ENCODE measurements at regions not wholly inside any gene's neighbourhood (a gene's known extent, or its start where the extent isn't known, plus 50 kb on each side); places are given as distances from the start of the nearest gene placed in this dataset.

DNA sequence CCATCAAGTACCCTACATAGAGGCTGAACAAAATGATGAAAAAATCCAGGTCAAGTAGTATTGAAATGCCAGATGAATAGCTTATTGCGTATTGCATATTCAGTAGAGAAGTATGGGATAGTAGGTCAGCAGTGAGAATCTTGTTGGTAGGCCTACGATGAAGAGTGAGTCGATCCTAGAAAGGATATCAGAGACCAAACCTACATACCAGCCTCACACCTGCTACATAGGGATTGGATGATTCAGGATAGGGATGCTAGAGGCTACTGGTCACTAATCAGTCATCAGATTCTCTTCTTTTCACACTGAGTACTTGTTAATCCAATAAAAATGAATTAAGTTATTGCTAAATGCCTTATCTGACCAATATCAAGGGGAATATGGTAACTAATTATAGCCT is 274.5 kb downstream of the DSEL start:
- Mint-ChIP-seq H3K27me3 (no peaks in the 10 kb centered on the region), H3K36me3 (no peaks in the 10 kb centered on the region), H3K4me3 (no peak overlapping the region), H3K4me1 (peaks cover 39% of the 10 kb centered on the region), H3K27ac (no peak overlapping the region), H3K9me3 (no peaks in the 10 kb centered on the region)

DNA sequence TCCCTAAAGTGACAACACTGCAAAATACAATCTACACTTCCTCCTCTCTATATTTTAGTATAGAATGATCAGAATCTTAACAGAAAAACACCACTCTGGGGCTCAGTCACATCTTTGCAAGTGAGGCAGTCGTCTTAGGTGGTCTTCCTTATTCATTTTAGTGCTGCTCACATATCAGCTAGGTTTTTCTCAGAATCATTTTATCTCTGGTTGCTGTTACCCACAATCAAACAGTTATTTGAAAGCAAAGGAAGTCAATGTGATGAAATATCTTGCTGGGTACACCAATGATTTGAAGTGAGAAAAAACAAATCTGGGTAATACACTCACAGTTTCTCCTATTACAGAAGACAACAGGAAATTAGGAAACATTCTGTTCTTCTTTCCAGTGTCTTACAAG is 275.2 kb downstream of the DSEL start:
- Mint-ChIP-seq H3K4me3 (no peak overlapping the region), H3K36me3 (no peaks in the 10 kb centered on the region), H3K27me3 (no peaks in the 10 kb centered on the region), H3K4me1 (peaks cover 39% of the 10 kb centered on the region), H3K9me3 (no peaks in the 10 kb centered on the region), H3K27ac (no peak overlapping the region)

DNA sequence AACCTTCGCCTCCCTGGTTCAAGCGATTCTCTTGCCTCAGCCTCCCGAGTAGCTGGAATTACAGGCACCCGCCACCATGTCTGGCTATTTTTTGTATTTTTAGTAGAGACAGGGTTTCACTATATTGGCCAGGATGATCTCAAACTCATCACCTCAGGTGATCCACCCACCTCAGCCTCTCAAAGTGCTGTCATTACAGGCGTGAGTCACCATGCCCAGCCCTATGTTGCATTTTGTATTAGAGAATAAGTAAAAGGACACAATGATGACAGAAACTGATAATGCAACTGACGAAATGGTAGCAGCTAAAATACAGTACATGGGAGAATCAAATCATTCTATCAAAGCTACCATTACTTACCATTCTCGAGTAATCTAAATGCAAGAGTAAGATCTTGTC is 276.7 kb downstream of the DSEL start:
- H3K36me3 Mint-ChIP-seq: no peaks in the 10 kb centered on the region
- peaks cover 39% of the 10 kb centered on the region for H3K4me1 Mint-ChIP-seq
- H3K9me3 Mint-ChIP-seq: no peaks in the 10 kb centered on the region
- H3K27ac Mint-ChIP-seq: no peak overlapping the region
- no peaks in the 10 kb centered on the region for H3K27me3 Mint-ChIP-seq
- no peak overlapping the region for H3K4me3 Mint-ChIP-seq

DNA sequence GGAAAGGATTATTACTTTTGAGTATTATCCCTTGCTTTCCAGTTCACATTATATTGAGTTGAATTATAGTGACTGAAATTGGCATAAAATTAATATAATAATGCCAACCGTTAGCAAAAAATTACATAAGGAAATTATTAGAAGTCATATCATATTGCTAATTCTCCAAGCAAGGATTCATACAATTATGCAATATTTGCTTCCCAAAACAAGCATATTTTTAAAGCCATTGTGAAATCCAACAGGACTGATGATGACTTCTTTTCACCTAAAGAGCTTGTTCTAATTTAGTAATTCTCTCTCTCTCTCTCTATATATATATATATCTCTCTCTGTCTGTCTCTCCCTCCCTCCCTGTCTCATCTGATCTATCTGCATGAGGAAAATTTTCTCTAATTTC is 283.5 kb downstream of the DSEL start:
- no peaks in the 10 kb centered on the region for H3K4me1 Mint-ChIP-seq
- H3K9me3 Mint-ChIP-seq: no peaks in the 10 kb centered on the region
- no peaks in the 10 kb centered on the region for H3K27me3 Mint-ChIP-seq
- no peak overlapping the region for H3K27ac Mint-ChIP-seq
- no peaks in the 10 kb centered on the region for H3K36me3 Mint-ChIP-seq
- H3K4me3 Mint-ChIP-seq: no peak overlapping the region

DNA sequence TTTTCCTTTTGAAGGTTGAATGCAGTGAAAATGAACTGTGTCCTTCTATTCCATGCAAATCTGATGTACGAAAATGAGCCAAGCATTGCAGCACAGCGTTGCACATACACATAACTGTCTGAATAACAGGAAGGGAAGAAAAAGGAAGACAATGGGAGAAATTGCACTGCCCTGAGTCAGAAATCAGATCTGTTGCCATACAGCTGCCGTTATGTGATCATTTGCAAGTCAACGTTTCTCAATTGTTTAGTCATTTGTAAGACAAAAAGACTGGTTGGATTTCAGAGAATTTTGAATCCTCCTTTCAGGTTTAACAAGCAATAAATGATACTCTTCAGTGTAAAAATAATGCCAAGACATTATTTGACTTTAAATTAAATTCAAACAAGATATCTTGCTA is 284.1 kb downstream of the DSEL start:
- H3K27me3 Mint-ChIP-seq: no peaks in the 10 kb centered on the region
- H3K27ac Mint-ChIP-seq: no peak overlapping the region
- no peak overlapping the region for H3K4me3 Mint-ChIP-seq
- H3K9me3 Mint-ChIP-seq: no peaks in the 10 kb centered on the region
- no peaks in the 10 kb centered on the region for H3K4me1 Mint-ChIP-seq
- no peaks in the 10 kb centered on the region for H3K36me3 Mint-ChIP-seq

DNA sequence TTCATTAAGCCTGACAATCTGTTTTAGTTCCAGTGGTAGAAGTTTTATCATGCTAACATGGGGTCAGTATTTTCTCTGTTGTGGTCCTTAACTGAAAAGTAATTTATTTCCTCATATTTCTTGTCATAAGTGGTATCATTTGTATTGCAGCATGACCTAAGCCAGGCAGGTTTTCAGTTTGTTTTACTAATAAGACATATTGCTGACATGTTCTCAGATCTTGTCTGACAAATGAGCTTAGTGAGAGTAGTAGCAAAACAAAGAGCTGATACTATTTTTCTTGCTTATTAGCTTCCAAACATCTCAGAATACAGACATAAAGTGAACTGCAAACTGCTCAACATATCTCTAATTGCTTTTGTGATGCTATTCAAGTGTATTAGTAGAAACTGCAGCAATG is 293.6 kb downstream of the DSEL start:
- H3K27me3 Mint-ChIP-seq: peaks cover 2% of the 10 kb centered on the region
- H3K9me3 Mint-ChIP-seq: no peaks in the 10 kb centered on the region
- H3K4me3 Mint-ChIP-seq: no peak overlapping the region
- no peaks in the 10 kb centered on the region for H3K4me1 Mint-ChIP-seq
- no peak overlapping the region for H3K27ac Mint-ChIP-seq
- no peaks in the 10 kb centered on the region for H3K36me3 Mint-ChIP-seq

DNA sequence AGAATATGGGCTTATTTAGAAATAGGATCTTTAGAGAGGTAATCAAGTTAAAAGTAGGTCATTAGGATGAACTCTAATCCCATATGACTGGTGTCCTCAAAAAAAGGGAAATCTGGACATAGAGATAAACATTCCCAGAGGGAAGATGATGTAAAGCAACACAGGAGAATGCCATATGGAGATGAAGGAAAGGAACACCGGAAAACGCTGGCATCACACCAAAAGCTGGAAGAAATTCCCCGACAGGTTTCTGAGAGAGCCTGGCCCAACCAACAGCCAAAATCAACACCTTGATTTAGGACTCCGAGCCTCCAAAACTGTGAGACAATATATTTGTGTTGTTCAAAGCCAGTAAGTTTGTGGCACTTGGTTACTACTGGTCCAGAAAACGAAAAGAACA is 296.7 kb downstream of the DSEL start:
- peaks cover 2% of the 10 kb centered on the region for H3K27me3 Mint-ChIP-seq
- H3K4me3 Mint-ChIP-seq: no peak overlapping the region
- no peak overlapping the region for H3K27ac Mint-ChIP-seq
- no peaks in the 10 kb centered on the region for H3K4me1 Mint-ChIP-seq
- H3K9me3 Mint-ChIP-seq: no peaks in the 10 kb centered on the region
- no peaks in the 10 kb centered on the region for H3K36me3 Mint-ChIP-seq

DNA sequence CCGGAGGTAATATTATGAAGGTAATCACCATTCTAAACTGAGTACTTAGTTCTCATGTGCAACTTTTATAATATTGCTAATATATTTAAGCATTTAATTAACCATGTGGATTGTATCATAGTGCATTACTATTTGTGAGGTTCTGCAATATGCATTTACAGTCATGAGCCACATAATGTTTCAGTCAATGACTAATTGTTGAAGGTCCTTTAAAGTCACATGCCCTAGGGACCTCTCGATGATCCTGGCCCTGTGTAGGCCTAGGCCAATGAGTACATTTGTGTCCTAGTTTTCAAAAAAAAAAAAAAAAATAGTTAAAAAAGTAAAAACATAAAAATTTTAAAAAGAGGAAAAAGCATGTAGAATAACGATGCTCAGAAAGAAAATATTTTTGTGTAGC is 298.0 kb downstream of the DSEL start:
- no peaks in the 10 kb centered on the region for H3K9me3 Mint-ChIP-seq
- no peak overlapping the region for H3K4me3 Mint-ChIP-seq
- no peak overlapping the region for H3K27ac Mint-ChIP-seq
- no peaks in the 10 kb centered on the region for H3K36me3 Mint-ChIP-seq
- H3K4me1 Mint-ChIP-seq: no peaks in the 10 kb centered on the region
- H3K27me3 Mint-ChIP-seq: peaks cover 2% of the 10 kb centered on the region

DNA sequence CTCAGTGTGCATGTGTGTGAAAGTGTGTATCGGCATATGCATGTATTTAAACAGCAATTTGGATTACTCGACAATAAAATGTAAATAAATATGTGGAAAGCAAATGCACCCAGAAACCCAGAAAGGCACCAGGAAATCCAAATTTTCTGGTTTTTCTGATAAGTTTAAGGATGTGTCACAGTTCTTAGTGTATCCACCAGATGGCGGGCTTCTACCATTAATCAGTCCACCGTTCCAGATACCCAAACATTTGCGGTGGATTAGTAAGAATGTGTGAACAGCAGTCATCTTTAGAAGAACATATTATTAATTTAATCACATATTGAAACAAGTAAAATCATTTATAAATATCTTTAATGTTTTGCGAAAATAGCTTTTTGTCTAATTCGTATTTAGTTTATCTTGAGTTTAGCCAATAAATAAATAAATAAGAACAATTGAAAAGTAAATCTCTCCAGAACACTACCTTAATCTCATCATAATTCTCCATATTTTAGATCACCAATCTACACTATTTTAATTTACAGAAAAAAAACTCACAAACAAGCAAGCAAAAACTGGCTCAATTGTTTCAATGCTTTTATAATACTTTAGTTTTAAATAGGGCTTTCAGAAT is 298.9 kb downstream of the DSEL start:
- no peaks in the 10 kb centered on the region for H3K4me1 Mint-ChIP-seq
- no peaks in the 10 kb centered on the region for H3K9me3 Mint-ChIP-seq
- no peaks in the 10 kb centered on the region for H3K36me3 Mint-ChIP-seq
- no peak overlapping the region for H3K4me3 Mint-ChIP-seq
- peak overlapping the region; percentile 51 for H3K27ac Mint-ChIP-seq
- peaks cover 2% of the 10 kb centered on the region for H3K27me3 Mint-ChIP-seq

DNA sequence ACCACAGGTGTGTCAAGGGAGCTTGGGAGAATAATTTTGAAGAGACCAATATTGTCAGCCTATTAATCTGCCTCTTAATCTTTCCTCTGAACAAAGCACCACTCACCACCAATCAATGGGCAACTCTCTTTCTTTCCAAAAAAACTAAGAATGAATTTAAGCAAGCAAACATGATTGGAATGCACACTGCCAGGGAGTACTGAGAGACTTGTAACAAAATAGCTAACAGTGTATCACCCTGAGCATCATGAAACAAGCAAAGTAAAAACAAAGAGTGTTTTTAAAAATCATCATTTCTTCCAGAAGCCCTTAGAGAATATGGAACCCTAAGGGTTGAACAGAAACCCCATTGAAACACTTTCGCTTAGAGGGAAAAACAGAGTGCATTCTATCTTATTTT is 299.7 kb downstream of the DSEL start:
- Mint-ChIP-seq H3K36me3 (no peaks in the 10 kb centered on the region), H3K9me3 (no peaks in the 10 kb centered on the region), H3K27ac (peak overlapping the region; percentile 2), H3K4me3 (no peak overlapping the region), H3K4me1 (no peaks in the 10 kb centered on the region), H3K27me3 (peaks cover 2% of the 10 kb centered on the region)

DNA sequence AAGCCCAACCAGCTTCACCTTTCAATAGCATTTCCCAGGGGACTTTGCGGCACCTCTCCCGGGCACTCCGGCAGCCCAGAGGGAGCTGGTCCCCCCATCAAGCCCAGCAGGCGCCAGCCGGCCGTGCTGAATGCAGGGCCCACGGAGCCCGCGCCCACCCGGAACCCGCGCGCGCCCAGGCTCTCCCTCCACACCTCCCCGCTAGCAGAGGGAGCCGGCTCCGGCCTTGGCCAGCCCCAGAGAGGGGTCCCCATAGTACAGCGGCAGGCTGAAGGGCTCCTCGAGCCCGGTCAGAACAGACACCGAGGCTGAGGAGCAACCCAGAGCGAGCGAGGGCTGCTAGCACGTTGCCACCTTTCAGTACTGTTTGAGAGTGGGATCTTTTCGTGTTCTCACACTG is 300.8 kb downstream of the DSEL start:
- H3K27ac Mint-ChIP-seq: no peak overlapping the region
- no peaks in the 10 kb centered on the region for H3K4me1 Mint-ChIP-seq
- no peaks in the 10 kb centered on the region for H3K9me3 Mint-ChIP-seq
- no peak overlapping the region for H3K4me3 Mint-ChIP-seq
- H3K27me3 Mint-ChIP-seq: no peaks in the 10 kb centered on the region
- H3K36me3 Mint-ChIP-seq: no peaks in the 10 kb centered on the region

DNA sequence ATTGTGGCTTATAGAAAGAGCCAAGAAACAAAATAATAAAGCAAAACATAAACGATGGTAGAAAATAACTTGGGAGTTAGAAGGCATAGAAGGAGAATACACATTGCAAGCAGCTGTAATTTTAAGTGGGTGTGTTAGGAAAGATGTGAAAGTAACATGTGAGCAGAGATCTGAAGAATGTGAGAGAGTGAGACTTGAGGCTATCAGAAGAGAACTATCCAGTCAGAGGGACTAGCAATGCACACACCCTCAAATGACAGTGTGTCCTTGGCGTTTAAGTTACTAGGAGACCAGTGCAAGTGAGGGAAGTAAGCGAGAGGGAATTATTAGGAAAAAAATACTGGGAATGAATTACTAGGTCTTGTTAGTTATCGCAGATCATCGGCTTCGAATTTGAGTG is 304.9 kb downstream of the DSEL start:
- no peaks in the 10 kb centered on the region for H3K4me1 Mint-ChIP-seq
- no peaks in the 10 kb centered on the region for H3K36me3 Mint-ChIP-seq
- H3K27ac Mint-ChIP-seq: no peak overlapping the region
- H3K4me3 Mint-ChIP-seq: no peak overlapping the region
- peaks cover 1% of the 10 kb centered on the region for H3K27me3 Mint-ChIP-seq
- no peaks in the 10 kb centered on the region for H3K9me3 Mint-ChIP-seq

DNA sequence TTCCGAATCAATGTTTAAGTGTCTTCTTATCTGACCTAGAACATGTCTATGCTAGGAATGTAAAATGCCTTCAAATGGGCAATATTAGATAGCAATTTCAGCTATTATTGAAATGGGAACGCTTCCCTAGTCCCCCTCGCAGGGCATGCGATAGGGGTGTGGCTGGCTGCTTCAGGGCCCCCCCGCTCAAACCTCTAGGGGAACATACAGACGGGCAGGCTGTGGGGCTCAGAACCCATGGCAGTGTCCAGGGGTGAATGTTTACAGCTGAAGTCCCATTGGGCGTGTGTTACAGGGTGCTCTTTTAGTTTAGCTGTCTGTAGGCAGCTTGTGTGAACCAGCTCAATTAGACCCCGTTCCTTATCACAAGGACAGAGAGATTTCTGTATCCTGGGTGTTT is 315.9 kb downstream of the DSEL start:
- H3K36me3 Mint-ChIP-seq: no peaks in the 10 kb centered on the region
- no peak overlapping the region for H3K4me3 Mint-ChIP-seq
- H3K27me3 Mint-ChIP-seq: peaks cover 3% of the 10 kb centered on the region
- no peaks in the 10 kb centered on the region for H3K9me3 Mint-ChIP-seq
- no peaks in the 10 kb centered on the region for H3K4me1 Mint-ChIP-seq
- H3K27ac Mint-ChIP-seq: no peak overlapping the region

DNA sequence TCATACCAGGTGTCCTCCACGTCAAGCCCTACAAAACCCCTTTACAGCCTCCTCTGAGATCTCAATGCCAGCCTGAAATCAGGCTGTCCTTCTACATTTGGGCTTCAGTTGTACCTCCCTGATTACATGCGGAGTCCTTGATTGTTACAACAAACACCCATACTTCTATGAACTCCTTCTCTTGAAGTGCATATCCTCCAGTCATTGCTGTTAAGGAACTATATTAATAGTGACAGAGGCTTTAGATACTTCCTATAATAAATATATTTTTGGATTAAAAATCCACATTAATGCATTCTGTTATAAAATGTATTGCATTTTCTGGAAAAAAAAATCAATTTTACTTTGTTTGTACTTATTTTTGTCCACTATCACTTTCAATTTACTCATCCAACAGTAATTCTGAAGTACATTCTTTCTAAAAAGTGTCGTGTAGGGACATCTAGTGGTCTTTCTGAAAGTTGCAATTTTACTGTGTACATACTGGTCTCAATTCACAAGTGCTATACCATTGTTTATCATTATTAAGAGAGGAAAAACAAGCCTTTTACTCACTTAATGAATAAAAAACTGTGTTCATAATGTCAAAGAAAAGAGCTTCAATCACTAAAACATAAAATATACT is 316.4 kb downstream of the DSEL start:
- H3K27ac Mint-ChIP-seq: no peak overlapping the region

DNA sequence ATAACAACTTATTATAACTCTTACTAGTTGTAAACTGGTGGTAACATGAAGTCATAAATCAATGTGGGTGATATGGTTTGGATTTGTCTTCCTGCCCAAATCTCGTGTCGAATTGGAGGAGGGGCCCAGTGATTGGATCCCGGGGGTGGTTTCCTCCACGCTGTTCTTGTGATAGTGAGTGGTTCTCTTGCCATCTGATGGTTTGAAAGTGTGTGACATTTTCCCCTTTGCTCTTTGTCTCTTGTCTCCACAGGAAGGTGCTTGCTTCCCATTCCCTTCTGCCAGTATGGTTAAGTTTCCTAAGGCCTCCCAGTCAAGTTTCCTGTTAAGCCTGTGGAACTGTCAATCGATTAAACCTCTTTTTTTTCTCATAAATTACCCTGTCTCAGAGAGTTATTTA is 321.6 kb downstream of the DSEL start:
- no peak overlapping the region for H3K4me3 Mint-ChIP-seq
- H3K4me1 Mint-ChIP-seq: peaks cover 3% of the 10 kb centered on the region
- no peaks in the 10 kb centered on the region for H3K9me3 Mint-ChIP-seq
- no peaks in the 10 kb centered on the region for H3K36me3 Mint-ChIP-seq
- H3K27me3 Mint-ChIP-seq: no peaks in the 10 kb centered on the region
- H3K27ac Mint-ChIP-seq: no peak overlapping the region

More for the DNA sequence above, 316.4 kb downstream of the DSEL start:
- Mint-ChIP-seq H3K36me3 (no peaks in the 10 kb centered on the region), H3K27me3 (peaks cover 3% of the 10 kb centered on the region), H3K4me1 (peaks cover under 1% of the 10 kb centered on the region), H3K9me3 (no peaks in the 10 kb centered on the region), H3K4me3 (no peak overlapping the region)

DNA sequence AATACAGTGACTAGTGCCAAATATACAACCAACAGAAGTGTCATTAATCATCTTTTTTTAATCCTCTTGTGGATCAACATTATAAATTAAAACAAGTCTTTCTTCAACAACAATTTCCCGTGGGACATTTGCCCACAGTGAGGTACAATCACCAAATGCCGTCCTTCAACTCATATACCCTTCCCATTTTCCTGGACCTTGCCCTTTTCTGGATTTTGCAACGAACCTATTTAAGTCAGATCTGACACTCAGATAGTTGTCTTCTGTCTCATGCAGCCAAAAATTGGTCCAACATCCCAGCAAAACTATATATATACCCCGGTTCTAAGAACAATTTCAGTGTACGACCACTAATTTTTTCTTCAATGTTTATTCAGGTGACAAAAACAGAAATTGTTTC is 324.0 kb downstream of the DSEL start:
- no peaks in the 10 kb centered on the region for H3K27me3 Mint-ChIP-seq
- H3K9me3 Mint-ChIP-seq: no peaks in the 10 kb centered on the region
- H3K27ac Mint-ChIP-seq: no peak overlapping the region
- H3K4me1 Mint-ChIP-seq: peaks cover 3% of the 10 kb centered on the region
- H3K4me3 Mint-ChIP-seq: no peak overlapping the region
- H3K36me3 Mint-ChIP-seq: no peaks in the 10 kb centered on the region

DNA sequence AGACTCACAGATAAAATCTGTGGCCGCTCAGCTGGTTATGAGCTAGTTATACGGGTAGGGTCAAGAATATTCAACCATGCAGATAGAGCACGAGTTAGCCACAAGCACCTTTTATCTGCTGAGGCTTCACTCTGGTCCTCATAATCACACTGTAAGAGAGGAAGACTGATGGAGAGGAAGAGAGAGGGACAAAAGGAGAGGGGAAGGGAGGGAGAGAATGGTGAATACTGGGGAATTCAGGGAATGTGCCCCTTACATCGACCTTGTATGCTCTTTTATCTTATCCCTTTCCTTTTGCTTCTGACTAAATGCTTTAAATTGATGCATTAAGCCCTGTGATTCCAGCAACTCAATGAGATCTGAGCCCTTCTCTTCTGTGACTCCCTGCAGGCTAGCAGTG is 333.1 kb downstream of the DSEL start:
- H3K27me3 Mint-ChIP-seq: peaks cover 6% of the 10 kb centered on the region
- H3K9me3 Mint-ChIP-seq: no peaks in the 10 kb centered on the region
- H3K36me3 Mint-ChIP-seq: no peaks in the 10 kb centered on the region
- no peaks in the 10 kb centered on the region for H3K4me1 Mint-ChIP-seq
- H3K27ac Mint-ChIP-seq: no peak overlapping the region
- no peak overlapping the region for H3K4me3 Mint-ChIP-seq

Measured in activated naive CD4-positive, alpha-beta T cell treated with anti-CD3 and anti-CD28 coated beads, Interleukin-2, amount 50 U/mL, for 24 hours (primary cell).